ENCODE measurements at regions not wholly inside any gene's neighbourhood (a gene's known extent, or its start where the extent isn't known, plus 50 kb on each side); places are given as distances from the start of the nearest gene placed in this dataset.

- no peak for TF ChIP-seq POLR2AphosphoS5 (IDR thresholded peaks at IDR 0.05)
- TF ChIP-seq CTCF (IDR thresholded peaks at IDR 0.05) = no peak
- TF ChIP-seq POLR2A (IDR thresholded peaks at IDR 0.05) = no peak
These were observed 171.3 kb upstream of the STEAP4 start for GRCh38 chr7:88477976-88478375.
